Loucy (cell line): ENCODE measurements at regions not wholly inside any gene's neighbourhood (a gene's known extent, or its start where the extent isn't known, plus 50 kb on each side); places are given as distances from the start of the nearest gene placed in this dataset.

Experiments
- H2AFZ ChIP-seq: fragments of 200-600 bp; sonication (generic); 2 replicates; pipeline ENCODE4 v1.6.0; 2016; ENCODE audit warnings: antibody characterized with exemption, mild to moderate bottlenecking, low read length, moderate library complexity
- H3F3A ChIP-seq: fragments of 200-600 bp; 2 replicates; pipeline ENCODE4 v1.6.0; 2016; ENCODE audit warnings: antibody characterized with exemption, low read depth, mild to moderate bottlenecking
- H3K27me3 ChIP-seq: fragments of 200-600 bp; sonication (generic); 2 replicates; pipeline ENCODE4 v1.6.1; 2014; ENCODE audit warnings: low read length, mild to moderate bottlenecking; ENCODE audit not compliant: insufficient read depth, poor library complexity, severe bottlenecking
- H3K36me3 ChIP-seq: fragments of 200-600 bp; sonication (generic); 2 replicates; pipeline ENCODE4 v1.6.1; 2016; ENCODE audit warnings: low read length; ENCODE audit not compliant: insufficient read depth
- H3K4me1 ChIP-seq: fragments of 200-600 bp; sonication (generic); 2 replicates; pipeline ENCODE4 v1.5.1; 2014; ENCODE audit warnings: low read length, mild to moderate bottlenecking; ENCODE audit not compliant: insufficient read depth, poor library complexity, severe bottlenecking
- H3K4me2 ChIP-seq: fragments of 200-600 bp; sonication (generic); 2 replicates; pipeline ENCODE4 v1.6.0; 2014; ENCODE audit warnings: antibody characterized with exemption, low read length, low read depth, mild to moderate bottlenecking; ENCODE audit not compliant: poor library complexity, severe bottlenecking
- H3K4me3 ChIP-seq: fragments of 200-600 bp; sonication (generic); 2 replicates; pipeline ENCODE4 v1.5.1; 2014; ENCODE audit warnings: low read length, mild to moderate bottlenecking, mixed read lengths; ENCODE audit not compliant: poor library complexity, severe bottlenecking
- H3K79me2 ChIP-seq: fragments of 200-600 bp; sonication (generic); 2 replicates; pipeline ENCODE4 v1.6.1; 2014; ENCODE audit warnings: low read length; ENCODE audit not compliant: insufficient read depth
- H3K9ac ChIP-seq: fragments of 200-600 bp; sonication (generic); 2 replicates; pipeline ENCODE4 v1.6.0; 2014; ENCODE audit warnings: mild to moderate bottlenecking, low read depth, low read length, moderate library complexity; ENCODE audit not compliant: poor library complexity, severe bottlenecking
- H3K9me2 ChIP-seq: fragments of 200-600 bp; sonication (generic); replicated peaks from 2 replicates; pipeline ENCODE4 v1.6.1; 2016; ENCODE audit warnings: low read depth, low read length, mixed read lengths
- H3K9me3 ChIP-seq: fragments of 200-600 bp; sonication (generic); 2 replicates; pipeline ENCODE4 v1.6.1; 2014; ENCODE audit warnings: mild to moderate bottlenecking, antibody characterized with exemption, low read length, low read depth; ENCODE audit not compliant: insufficient read depth
- H4K20me1 ChIP-seq: fragments of 200-600 bp; sonication (generic); 2 replicates; pipeline ENCODE4 v1.6.0; 2014; ENCODE audit warnings: antibody characterized with exemption, low read length, mild to moderate bottlenecking; ENCODE audit not compliant: insufficient read depth, poor library complexity, severe bottlenecking
- CTCF ChIP-seq: fragments of 200-600 bp; sonication (generic); conservative IDR thresholded peaks from 2 replicates; pipeline ENCODE4 v1.5.1; 2014; ENCODE audit warnings: mild to moderate bottlenecking, antibody characterized with exemption, low read length
- EZH2phosphoT487 ChIP-seq: fragments of 200-600 bp; IDR thresholded peaks from 2 replicates; pipeline ENCODE4 v1.6.1; 2018; ENCODE audit warnings: antibody characterized with exemption, mild to moderate bottlenecking, moderate library complexity, borderline replicate concordance

DNA sequence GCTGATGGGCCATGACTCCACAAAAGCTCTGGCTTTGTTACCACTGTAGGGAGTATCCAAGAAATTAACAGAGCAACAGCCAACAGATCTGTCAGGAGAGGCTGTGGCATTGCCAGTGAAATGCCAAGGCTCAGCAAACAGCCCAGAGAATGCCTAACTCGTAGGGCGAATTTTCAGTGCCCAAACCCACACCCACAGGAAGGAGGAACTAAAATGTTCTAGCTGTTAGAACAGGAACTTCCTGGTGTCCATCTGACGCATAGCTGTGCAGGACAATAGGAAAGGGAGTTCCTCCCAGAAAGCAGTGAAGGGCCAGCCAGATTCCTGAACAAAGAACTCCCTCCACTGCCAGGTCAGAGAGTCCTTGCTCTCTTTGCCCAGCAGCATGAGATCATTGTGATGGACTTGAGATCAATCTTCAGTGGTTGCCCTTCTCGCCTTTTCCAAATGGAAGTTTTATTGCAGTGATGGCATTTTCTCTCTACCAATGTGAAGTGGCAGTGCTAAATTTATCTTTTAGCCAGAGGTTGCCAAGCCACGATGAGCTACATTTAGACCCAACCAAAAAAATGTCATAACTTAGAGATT lies 224.2 kb upstream of the STARD13 start:
- Histone ChIP-seq H3F3A (no peaks in the 10 kb centered on the region), H3K36me3 (no peaks in the 10 kb centered on the region), H3K4me3 (no peak overlapping the region), H3K9me2 (no peaks in the 10 kb centered on the region), H3K79me2 (no peaks in the 10 kb centered on the region), H3K9ac (no peak overlapping the region), H3K4me2 (no peak overlapping the region), H2AFZ (no peak overlapping the region), H4K20me1 (no peaks in the 10 kb centered on the region), H3K4me1 (no peaks in the 10 kb centered on the region), H3K27me3 (no peaks in the 10 kb centered on the region), H3K9me3 (no peaks in the 10 kb centered on the region)
- TF ChIP-seq EZH2phosphoT487 (no peak), CTCF (no peak)

- H3F3A ChIP-seq = no peaks in the 10 kb centered on the region
- H4K20me1 ChIP-seq = no peaks in the 10 kb centered on the region
- H3K4me2 ChIP-seq = no peak overlapping the region
- H3K4me3 ChIP-seq = no peak overlapping the region
- no peaks in the 10 kb centered on the region for H3K27me3 ChIP-seq
- no peaks in the 10 kb centered on the region for H3K36me3 ChIP-seq
- no peaks in the 10 kb centered on the region for H3K4me1 ChIP-seq
- H3K79me2 ChIP-seq = no peaks in the 10 kb centered on the region
- no peaks in the 10 kb centered on the region for H3K9me2 ChIP-seq
- no peak for TF ChIP-seq CTCF
- TF ChIP-seq EZH2phosphoT487 = no peak
- no peaks in the 10 kb centered on the region for H3K9me3 ChIP-seq
- no peak overlapping the region for H2AFZ ChIP-seq
- H3K9ac ChIP-seq = no peak overlapping the region
These were observed 224.9 kb upstream of the STARD13 start for GRCh38 chr13:33510350-33510970.

GRCh38 chr13:33512880-33513554 lies 227.5 kb upstream of the STARD13 start:
- Histone ChIP-seq H3K4me2 (no peak overlapping the region), H3K4me1 (no peaks in the 10 kb centered on the region), H3K9ac (no peak overlapping the region), H2AFZ (no peak overlapping the region), H3K79me2 (no peaks in the 10 kb centered on the region), H3K9me3 (no peaks in the 10 kb centered on the region), H3F3A (no peaks in the 10 kb centered on the region), H3K4me3 (no peak overlapping the region), H3K27me3 (no peaks in the 10 kb centered on the region), H4K20me1 (no peaks in the 10 kb centered on the region), H3K9me2 (no peaks in the 10 kb centered on the region), H3K36me3 (no peaks in the 10 kb centered on the region)
- TF ChIP-seq CTCF (no peak), EZH2phosphoT487 (no peak)
